ENCODE measurements at regions not wholly inside any gene's neighbourhood (a gene's known extent, or its start where the extent isn't known, plus 50 kb on each side); places are given as distances from the start of the nearest gene placed in this dataset.

DNA sequence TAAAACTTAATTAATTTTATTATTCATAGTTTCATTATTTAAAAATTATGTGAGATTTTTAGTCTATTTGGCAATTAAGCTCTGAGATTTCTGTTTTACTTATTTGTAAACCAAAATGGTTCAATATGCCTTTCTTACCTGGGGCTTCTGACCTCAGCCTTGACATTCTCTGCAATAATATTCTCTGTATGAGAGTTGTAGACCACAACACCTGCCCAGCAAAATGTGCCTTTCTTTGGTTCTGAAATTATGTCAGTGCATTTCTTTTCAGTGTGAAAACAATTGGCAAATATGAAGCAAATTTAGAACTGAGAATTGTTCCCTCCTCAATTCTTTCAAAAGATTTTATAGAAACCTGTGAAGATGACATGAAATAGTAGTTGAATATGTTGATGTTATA is 426.4 kb upstream of the FZD8 start:
- H3K36me3 Mint-ChIP-seq, result no peaks in the 10 kb centered on the region
- H3K4me1 Mint-ChIP-seq (ENCODE audit: low read depth), result no peaks in the 10 kb centered on the region
- peaks cover 1% of the 10 kb centered on the region for H3K27me3 Mint-ChIP-seq
- POLR2A ChIA-PET, result no interaction called here
- no peak overlapping the region for H3K4me3 Mint-ChIP-seq
- DNase-seq, result no peak
- CTCF ChIA-PET, result no interaction called here
- no peak overlapping the region for H3K27ac Mint-ChIP-seq
- intact Hi-C loops (cut with micrococcal nuclease), result no loop called here
- H3K9me3 Mint-ChIP-seq, result peaks cover 4% of the 10 kb centered on the region

DNA sequence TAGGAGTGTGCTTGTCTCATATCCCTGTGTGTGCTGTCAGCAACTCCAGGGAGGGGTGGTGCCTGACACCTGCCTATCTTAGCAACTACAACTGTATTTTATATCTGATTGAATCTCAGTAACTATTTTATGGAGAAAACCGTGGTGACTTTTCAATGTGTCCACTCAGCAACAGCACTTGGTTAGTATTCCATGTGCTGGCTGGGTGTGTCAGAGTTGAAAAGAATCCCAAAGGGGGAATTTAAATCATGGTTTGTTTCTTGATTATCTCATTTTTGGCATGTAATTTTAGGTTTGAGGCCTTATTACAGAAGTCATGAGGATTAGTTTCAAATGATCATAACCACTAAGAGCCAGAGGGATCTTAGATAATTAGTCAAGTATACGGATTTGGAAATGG is 425.7 kb upstream of the FZD8 start:
- ChIA-PET CTCF (no interaction called here), POLR2A (no interaction called here)
- H3K4me1 Mint-ChIP-seq (ENCODE audit: low read depth), result no peaks in the 10 kb centered on the region
- DNase-seq, result no peak
- peaks cover 1% of the 10 kb centered on the region for H3K27me3 Mint-ChIP-seq
- no peak overlapping the region for H3K4me3 Mint-ChIP-seq
- no peaks in the 10 kb centered on the region for H3K36me3 Mint-ChIP-seq
- no peak overlapping the region for H3K27ac Mint-ChIP-seq
- intact Hi-C loops (cut with micrococcal nuclease), result no loop called here
- peaks cover 4% of the 10 kb centered on the region for H3K9me3 Mint-ChIP-seq

DNA sequence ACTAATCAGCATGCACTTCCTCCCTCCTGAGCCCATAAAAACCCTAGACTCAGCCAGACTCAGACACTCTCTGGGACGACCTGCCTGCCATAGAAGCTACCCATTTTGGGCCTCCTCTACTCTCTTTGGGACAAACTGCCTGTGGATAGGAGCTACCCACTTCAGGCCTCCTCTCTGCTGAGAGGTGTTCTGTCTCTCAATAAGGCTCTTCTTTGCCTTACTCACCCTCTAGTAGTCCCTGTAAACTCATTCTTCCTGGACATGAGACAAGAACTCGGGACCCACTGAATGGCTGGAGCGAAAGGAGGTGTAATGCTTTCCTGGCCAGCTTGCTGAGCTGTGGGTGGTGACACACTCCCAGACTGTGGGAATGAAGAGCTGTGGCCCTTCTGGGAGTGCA is 424.8 kb upstream of the FZD8 start:
- intact Hi-C loops (cut with micrococcal nuclease), result no loop called here
- Mint-ChIP-seq H3K4me1 (ENCODE audit: low read depth) (no peaks in the 10 kb centered on the region), H3K27me3 (peaks cover 1% of the 10 kb centered on the region), H3K4me3 (no peak overlapping the region), H3K36me3 (no peaks in the 10 kb centered on the region), H3K27ac (no peak overlapping the region), H3K9me3 (peaks cover 4% of the 10 kb centered on the region)
- POLR2A ChIA-PET, result no interaction called here
- no peak for DNase-seq
- CTCF ChIA-PET, result no interaction called here

DNA sequence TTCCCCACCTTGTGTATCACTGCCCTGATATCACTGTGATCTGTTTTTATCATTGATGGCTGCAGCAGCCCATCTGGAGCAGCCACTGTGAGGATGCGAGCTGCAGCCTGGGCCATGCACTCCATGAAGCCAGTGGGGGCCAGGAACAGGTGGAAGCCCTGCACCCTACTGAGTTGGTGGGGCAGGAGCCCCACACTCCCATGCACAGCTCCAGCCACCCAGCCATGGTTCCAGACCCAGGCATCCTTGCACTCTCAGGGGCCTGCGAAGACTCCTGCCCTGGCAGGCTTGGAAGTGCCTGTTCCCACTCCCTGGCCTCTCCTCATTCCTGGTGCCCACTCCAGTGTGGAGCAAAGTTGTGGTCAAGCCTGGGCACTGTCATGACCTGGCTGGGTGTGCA is 424.0 kb upstream of the FZD8 start:
- intact Hi-C loops (cut with micrococcal nuclease), result no loop called here
- no peak overlapping the region for H3K27ac Mint-ChIP-seq
- DNase-seq, result no peak
- POLR2A ChIA-PET, result no interaction called here
- peaks cover 4% of the 10 kb centered on the region for H3K9me3 Mint-ChIP-seq
- H3K36me3 Mint-ChIP-seq, result no peaks in the 10 kb centered on the region
- no peaks in the 10 kb centered on the region for H3K4me1 Mint-ChIP-seq (ENCODE audit: low read depth)
- peaks cover 1% of the 10 kb centered on the region for H3K27me3 Mint-ChIP-seq
- no peak overlapping the region for H3K4me3 Mint-ChIP-seq
- CTCF ChIA-PET, result no interaction called here

DNA sequence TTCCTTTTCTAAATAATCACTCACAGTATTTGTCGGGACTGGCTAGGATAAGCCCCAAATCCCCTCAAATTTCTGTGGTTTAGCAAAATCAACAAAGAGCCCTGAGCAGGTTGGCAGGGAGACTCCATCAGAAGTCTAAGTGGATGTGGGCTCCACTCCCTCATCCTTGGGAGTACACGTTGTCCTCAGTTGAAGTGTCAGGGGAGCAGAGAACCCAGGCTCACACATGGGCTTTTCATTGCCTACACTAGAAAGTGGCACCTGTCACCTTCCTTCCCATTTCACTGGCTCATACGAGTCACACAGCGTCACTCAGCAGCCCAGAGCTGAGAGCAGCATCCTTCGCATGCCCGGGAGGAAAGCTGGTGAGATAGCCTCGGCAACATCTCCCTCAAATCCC is 421.3 kb upstream of the FZD8 start:
- CTCF ChIA-PET, result no interaction called here
- Mint-ChIP-seq H3K36me3 (no peaks in the 10 kb centered on the region), H3K4me3 (no peak overlapping the region), H3K27me3 (no peaks in the 10 kb centered on the region), H3K4me1 (ENCODE audit: low read depth) (no peaks in the 10 kb centered on the region), H3K9me3 (peaks cover 9% of the 10 kb centered on the region), H3K27ac (no peak overlapping the region)
- intact Hi-C loops (cut with micrococcal nuclease), result no loop called here
- no peak for DNase-seq
- POLR2A ChIA-PET, result no interaction called here

DNA sequence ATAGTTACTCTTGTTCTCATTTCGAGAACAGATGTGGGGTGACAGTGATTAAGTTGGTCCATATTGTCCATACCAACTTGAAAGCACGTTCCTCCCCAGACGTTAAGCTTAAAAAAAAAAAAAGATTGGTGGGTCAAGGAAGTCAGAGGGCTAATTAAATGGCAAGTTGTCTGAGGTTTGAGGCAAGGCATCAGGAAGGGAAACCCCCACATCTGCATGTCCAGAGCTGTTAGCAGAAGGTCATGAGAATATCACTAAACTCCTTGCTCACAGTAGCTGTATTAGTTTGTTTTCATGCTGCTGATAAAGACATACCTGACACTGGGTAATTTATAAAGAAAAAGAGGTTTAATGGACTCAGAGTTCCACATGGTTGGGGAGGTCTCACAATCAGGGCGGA is 415.6 kb upstream of the FZD8 start:
- intact Hi-C loops (cut with micrococcal nuclease), result no loop called here
- Mint-ChIP-seq H3K9me3 (peaks cover 11% of the 10 kb centered on the region), H3K27me3 (no peaks in the 10 kb centered on the region), H3K27ac (no peak overlapping the region), H3K4me1 (ENCODE audit: low read depth) (no peaks in the 10 kb centered on the region), H3K36me3 (no peaks in the 10 kb centered on the region), H3K4me3 (no peak overlapping the region)
- DNase-seq, result no peak
- POLR2A ChIA-PET, result no interaction called here
- CTCF ChIA-PET, result no interaction called here

DNA sequence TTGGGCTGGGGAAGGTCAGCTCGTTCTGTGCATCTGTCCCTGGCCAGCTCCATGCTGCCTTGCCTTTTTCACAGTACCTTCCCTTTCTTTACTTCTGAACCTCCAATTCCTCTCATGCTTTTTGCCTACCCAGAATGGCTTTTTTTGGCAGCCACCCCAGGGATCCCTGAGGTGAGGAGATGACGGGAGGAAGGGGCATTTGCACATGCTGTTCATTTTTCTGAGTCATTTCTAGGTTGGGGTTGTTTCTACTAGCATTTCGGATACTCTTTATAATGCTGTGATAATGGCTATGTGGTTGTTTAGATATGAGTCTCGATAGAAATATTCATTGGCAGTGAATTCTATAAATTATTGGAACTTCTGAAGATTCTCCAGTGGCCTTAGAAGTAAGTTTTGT is 415.1 kb upstream of the FZD8 start:
- Mint-ChIP-seq H3K36me3 (no peaks in the 10 kb centered on the region), H3K4me1 (ENCODE audit: low read depth) (no peaks in the 10 kb centered on the region), H3K27ac (no peak overlapping the region), H3K27me3 (no peaks in the 10 kb centered on the region), H3K4me3 (no peak overlapping the region), H3K9me3 (peaks cover 11% of the 10 kb centered on the region)
- ChIA-PET CTCF (no interaction called here), POLR2A (no interaction called here)
- no peak for DNase-seq
- intact Hi-C loops (cut with micrococcal nuclease), result no loop called here

DNA sequence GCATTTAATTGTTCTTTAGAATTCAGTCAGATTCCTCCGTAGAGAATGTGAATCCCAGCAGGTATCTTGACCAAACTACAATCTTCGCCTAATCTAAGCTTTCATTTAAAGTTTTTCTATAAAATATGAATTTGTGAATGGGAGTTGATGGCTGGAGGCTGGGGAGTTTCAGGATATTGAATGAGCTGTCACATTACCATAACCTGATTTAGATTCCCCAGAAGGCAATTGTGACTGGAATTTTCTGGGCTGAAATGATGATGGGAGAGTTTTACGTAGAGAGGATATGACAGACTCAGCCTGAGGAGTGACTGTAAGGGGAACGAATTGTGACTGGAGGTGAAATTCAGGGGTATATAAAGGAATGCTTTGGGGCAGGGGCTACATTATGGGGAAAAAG is 411.7 kb upstream of the FZD8 start:
- CTCF ChIA-PET, result no interaction called here
- POLR2A ChIA-PET, result no interaction called here
- no peak overlapping the region for H3K27ac Mint-ChIP-seq

DNA sequence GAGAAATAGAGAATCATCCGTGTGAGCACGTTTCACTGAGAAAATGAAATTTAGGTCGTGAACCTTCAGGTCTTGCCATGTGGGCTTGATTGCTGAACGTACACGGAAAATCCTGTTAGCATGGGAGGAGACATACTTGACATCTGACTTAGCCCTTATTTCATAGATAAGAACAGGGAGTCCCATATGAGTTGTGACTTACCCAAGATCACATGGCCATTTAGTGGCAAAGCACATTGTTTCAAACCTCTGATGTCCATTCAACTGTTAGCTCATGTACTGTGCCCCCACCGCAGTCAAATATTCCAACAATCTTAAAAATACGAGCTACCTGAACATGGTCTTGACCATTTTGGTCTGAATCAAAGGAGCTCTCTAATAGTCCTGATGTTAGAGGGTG is 411.2 kb upstream of the FZD8 start:
- Mint-ChIP-seq H3K9me3 (peaks cover 7% of the 10 kb centered on the region), H3K27ac (no peak overlapping the region), H3K4me3 (no peak overlapping the region), H3K4me1 (ENCODE audit: low read depth) (no peaks in the 10 kb centered on the region), H3K27me3 (no peaks in the 10 kb centered on the region), H3K36me3 (no peaks in the 10 kb centered on the region)
- DNase-seq, result no peak
- POLR2A ChIA-PET, result no interaction called here
- intact Hi-C loops (cut with micrococcal nuclease), result no loop called here
- CTCF ChIA-PET, result no interaction called here

More for the DNA sequence above, 411.7 kb upstream of the FZD8 start:
- DNase-seq, result no peak
- intact Hi-C loops (cut with micrococcal nuclease), result no loop called here
- H3K4me1 Mint-ChIP-seq (ENCODE audit: low read depth), result no peaks in the 10 kb centered on the region
- no peak overlapping the region for H3K4me3 Mint-ChIP-seq
- H3K9me3 Mint-ChIP-seq, result peaks cover 7% of the 10 kb centered on the region
- no peaks in the 10 kb centered on the region for H3K27me3 Mint-ChIP-seq
- no peaks in the 10 kb centered on the region for H3K36me3 Mint-ChIP-seq

DNA sequence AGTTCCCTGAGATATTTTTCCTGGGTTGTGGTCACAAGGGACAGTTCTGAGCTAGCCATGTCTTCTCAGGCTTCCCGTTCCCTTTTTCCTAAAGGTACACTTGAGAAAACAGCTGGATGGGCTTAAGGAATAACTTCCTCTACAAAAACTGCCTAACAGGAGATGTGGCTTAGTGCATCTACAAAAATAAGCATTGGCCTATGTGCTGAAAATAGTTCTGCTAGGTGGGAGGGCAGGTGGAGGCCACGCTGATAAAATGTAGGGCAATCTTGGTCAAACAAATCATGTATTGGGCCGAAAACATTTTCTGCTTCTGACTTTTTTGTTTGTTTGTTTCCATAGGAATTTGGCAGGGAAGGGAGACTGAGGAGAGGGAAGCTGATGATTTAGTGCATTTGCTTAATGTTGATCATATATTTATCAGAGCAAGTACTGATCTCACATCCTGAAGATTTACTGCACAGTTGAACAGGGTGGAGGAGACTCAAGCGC is 409.4 kb upstream of the FZD8 start:
- POLR2A ChIA-PET, result no interaction called here
- Mint-ChIP-seq H3K36me3 (no peaks in the 10 kb centered on the region), H3K9me3 (peaks cover 3% of the 10 kb centered on the region), H3K27me3 (no peaks in the 10 kb centered on the region), H3K4me3 (no peak overlapping the region), H3K27ac (no peak overlapping the region), H3K4me1 (ENCODE audit: low read depth) (no peaks in the 10 kb centered on the region)
- intact Hi-C loops (cut with micrococcal nuclease), result no loop called here
- DNase-seq, result no peak
- CTCF ChIA-PET, result no interaction called here

DNA sequence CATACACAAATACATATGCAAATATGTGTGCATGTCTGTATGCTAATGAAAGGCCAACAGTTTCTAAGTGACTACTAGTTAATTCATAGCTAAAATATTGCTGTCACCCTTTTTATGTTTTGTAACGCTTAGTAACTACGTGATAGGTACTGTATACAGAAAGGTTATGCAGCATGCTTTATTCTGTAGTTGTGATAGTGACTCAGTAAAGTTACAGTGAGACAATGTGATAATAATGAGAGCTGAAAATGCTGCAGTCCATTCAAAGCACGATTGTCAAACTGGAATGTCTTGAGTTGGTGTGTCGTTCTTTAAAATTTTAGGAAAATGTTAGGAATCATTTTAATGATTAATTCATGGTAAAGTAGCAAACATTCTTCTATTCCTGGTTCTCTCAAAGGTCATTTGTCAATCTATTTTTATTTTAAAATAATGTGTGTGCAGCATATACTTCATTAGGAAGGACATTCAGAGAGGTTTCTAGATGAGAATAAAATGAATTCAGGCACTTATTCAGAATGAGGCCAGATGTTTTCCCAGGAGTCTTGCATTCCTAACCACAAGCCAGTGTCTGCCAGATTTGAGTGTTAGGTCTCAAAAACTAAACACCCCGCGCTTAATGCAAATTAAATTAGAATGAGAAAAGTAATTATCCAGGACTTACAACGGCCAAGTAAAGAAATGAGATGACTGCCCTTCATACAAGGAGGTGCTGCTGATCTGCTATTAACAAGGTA is 408.8 kb upstream of the FZD8 start:
- no peak for DNase-seq
- ChIA-PET POLR2A (no interaction called here), CTCF (no interaction called here)
- intact Hi-C loops (cut with micrococcal nuclease), result no loop called here
- H3K4me1 Mint-ChIP-seq (ENCODE audit: low read depth), result no peaks in the 10 kb centered on the region
- no peak overlapping the region for H3K27ac Mint-ChIP-seq
- no peaks in the 10 kb centered on the region for H3K36me3 Mint-ChIP-seq
- H3K9me3 Mint-ChIP-seq, result peaks cover 3% of the 10 kb centered on the region
- no peaks in the 10 kb centered on the region for H3K27me3 Mint-ChIP-seq
- no peak overlapping the region for H3K4me3 Mint-ChIP-seq

DNA sequence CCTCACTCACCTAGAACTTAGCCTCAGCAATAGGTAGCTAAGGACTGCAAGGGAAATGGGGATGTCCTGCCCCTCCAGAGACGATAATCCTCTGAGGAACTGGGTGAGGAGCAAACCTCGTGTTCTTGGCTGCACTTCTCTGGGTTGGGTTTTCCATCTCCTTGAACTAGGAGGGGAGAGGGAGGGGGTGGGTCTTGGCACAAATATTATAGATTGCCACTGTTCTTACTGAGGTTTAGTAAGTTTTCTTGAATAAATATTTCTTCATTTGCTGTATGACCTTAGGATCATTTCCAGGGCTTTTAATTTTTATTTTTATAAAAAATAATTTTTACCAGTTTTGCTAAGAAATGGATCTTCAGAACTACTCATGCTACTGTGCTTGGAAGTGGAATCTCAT is 406.7 kb upstream of the FZD8 start:
- CTCF ChIA-PET, result interaction anchor here (0.6 kb wide), 1 partner anchor 13 kb away, joined by 3 read pairs; no protein-coding TSS in a partner anchor
- intact Hi-C loops (cut with micrococcal nuclease), result no loop called here
- POLR2A ChIA-PET, result no interaction called here

DNA sequence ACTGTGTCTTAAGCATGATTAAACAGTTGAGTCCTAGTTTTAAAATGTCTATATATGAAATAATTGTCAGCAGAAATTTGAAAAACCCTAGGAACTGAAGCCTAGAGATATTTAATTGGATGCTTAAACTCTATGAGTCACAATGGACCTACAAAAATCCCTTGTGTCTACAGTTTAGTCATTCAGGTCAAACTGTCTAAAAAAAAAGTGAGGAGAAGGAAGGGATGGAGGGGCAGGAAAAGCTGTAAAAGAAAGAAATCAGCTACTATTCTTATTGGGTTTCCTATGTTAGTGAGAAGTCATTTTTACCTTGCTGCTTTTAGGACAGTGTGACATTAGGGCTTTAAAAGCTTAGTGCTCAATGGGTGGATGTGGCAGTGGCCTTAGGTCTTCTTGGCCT is 406.1 kb upstream of the FZD8 start:
- intact Hi-C loops (cut with micrococcal nuclease), result no loop called here
- no peak for DNase-seq
- Mint-ChIP-seq H3K4me1 (ENCODE audit: low read depth) (no peaks in the 10 kb centered on the region), H3K27ac (no peak overlapping the region), H3K36me3 (no peaks in the 10 kb centered on the region), H3K9me3 (no peaks in the 10 kb centered on the region), H3K4me3 (no peak overlapping the region), H3K27me3 (no peaks in the 10 kb centered on the region)
- ChIA-PET CTCF (interaction anchor here (0.6 kb wide), 1 partner anchor 12 kb away, joined by 3 read pairs; no protein-coding TSS in a partner anchor), POLR2A (no interaction called here)

More for the DNA sequence above, 406.7 kb upstream of the FZD8 start:
- DNase-seq, result no peak
- Mint-ChIP-seq H3K4me1 (ENCODE audit: low read depth) (no peaks in the 10 kb centered on the region), H3K4me3 (no peak overlapping the region), H3K36me3 (no peaks in the 10 kb centered on the region), H3K9me3 (no peaks in the 10 kb centered on the region), H3K27ac (no peak overlapping the region), H3K27me3 (no peaks in the 10 kb centered on the region)

Data from activated CD4-positive, alpha-beta memory T cell treated with anti-CD3 and anti-CD28 coated beads for 36 hours (primary cell).